GM19043 (cell line): ENCODE measurements at regions not wholly inside any gene's neighbourhood (a gene's known extent, or its start where the extent isn't known, plus 50 kb on each side); places are given as distances from the start of the nearest gene placed in this dataset.
"Not testable (repeated sequence)": the region's sequence is repeated elsewhere in the genome, so short reads cannot be mapped to it uniquely, and the experiment has no call there.

Experiments used
- ATAC-seq: cut with Tn5 transposase; IDR thresholded peaks from one replicate; pipeline ENCODE4 v1.9.1; 2021; ENCODE audit warnings: low read depth; ENCODE audit not compliant: unreplicated experiment

- ATAC-seq: no peak
These were observed 190.1 kb downstream of the CDCA7 start for GRCh38 chr2:173544641-173545363.

DNA sequence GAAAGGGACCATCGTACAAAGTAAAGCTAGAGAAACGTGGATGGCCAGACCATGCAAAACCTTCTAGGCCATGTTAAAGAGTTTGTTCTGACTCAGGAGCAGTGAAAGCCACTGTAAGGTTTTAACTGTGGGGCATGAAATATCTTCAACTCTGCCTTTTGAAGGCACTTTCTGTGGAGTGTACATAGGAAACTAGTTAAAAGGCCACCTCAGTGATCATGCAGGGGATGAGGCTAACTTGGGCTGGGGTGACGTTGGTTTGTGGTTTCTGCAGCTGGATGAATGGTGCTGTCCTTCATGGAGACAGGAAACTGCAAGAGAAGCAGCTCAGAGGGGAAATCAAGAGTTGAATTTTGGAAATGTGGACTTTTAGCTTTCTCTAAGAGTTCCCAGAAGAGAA, 190.7 kb downstream of the CDCA7 start:
- ATAC-seq: no peak

GRCh38 chr2:173547499-173547898, 192.8 kb downstream of the CDCA7 start:
- ATAC-seq: no peak

- no peak for ATAC-seq
These were observed 195.5 kb downstream of the CDCA7 start for GRCh38 chr2:173550143-173550542.

GRCh38 chr2:173552531-173552930, 197.9 kb downstream of the CDCA7 start:
- no peak for ATAC-seq

DNA sequence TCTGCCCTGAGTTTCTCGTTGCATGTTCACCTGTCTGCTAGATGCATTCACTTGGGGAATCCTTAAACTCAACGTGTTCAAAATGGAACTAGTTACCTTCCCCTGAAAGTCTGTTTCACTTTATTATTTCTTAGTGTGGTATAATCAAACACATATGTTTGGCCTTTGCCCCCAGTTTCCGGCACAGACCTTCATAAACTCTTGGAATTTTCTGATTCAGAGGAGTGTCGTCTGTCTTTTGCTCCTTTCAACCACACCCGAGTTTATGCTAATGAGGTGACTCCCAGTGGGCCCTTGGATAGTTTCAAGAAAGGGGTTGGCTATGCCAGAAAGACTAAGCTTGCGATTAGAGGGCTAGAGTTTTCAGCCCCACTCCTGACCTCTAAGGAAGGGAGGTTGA, 198.9 kb downstream of the CDCA7 start:
- ATAC-seq: no peak

DNA sequence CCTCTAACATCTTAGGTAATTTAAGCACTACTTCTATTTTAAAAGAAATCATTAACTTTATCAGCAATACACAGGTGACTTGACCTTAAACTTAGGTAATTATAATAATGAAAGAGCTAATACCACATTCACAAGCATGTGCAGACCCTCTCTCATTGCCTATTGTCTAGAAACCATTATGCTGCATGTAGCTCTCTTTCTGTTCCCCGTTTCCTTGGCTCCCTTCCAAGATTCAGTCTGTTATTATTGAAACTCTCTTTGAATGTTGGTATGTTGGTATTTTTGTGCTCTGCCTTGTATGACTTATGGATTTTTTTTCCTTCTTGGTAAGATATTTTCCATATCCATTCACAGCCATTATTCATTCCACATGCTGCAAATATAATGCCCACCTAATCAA, 201.2 kb downstream of the CDCA7 start:
- ATAC-seq: no peak

DNA sequence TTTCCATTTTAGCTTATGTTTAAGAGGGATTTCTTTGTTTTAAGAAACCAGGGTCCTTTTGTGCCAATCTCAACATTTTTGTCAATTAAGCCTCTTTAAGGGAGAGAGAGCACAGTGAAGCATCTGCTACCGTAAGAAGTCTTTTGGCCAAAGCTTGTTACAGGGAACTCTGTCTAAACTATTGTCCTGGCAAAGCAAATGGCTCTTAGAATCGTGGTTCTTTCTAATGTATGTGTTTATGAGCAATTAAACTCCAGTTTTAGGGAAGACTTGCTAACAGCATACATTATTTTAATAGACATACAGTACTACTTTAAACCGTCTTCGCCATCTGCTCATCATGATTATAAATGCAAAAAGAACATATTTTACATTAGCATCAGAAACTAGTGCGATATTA, 202.1 kb downstream of the CDCA7 start:
- ATAC-seq: no peak

- no peak for ATAC-seq
These were observed 202.8 kb downstream of the CDCA7 start for GRCh38 chr2:173557497-173557896.

DNA sequence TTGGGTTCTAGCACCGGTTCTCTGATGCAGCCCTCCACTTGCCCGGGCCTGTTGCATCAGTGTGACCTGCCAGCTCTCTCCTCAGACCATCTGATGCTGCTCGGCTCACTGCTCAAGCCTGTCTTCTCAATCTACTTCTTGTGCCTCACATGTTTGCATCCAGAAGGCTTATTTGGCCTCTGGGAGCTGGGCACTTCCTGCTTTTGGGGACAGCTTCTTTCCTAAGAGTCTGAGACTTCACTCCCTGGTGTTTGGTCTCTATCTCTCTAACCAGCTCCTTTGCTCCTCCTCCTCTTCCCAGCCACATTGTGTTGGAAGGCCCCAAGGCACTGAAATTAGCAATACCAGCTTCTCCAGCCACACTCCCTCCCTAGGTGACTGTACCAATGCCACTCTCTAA, 212.8 kb downstream of the CDCA7 start:
- no peak for ATAC-seq

- no peak for ATAC-seq
These were observed 213.4 kb downstream of the CDCA7 start for GRCh38 chr2:173568054-173568453.

DNA sequence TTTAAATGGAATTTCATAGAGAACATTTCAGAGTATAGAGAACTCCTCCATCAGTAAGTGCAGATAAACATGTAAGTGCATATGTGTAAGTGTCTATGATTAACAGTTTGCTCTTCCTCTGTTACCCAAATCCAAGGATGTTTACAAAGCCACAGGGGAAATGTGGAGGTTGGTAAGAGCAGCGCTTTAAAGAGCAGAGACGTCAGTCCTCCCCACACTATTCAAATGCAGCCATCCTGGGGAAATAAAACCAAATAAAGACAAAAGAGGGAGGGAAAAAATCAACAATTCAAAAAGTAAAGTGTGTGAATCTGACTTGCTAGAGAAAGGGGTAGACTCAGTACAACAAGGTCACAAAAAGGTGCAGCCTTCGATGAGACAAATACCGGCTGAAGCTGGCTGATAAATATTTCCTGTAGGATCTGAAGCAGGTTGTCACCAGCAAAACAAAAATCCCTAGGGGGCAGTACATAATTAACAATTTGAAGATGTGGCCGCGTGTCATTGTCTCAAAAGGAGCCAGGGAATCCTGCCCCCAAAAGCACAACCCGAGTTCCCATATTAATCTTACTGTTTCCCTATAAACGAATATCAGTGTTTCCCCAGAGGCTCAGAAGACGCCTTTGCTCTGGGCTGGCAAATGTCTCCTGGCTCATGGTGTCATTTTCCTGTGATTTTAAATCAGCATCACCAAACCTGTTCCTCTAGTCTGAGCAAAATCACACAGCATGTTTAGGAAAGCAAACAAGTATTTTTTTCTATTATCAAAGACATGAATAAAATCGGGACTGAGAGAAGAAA, 216.5 kb downstream of the CDCA7 start:
- no peak for ATAC-seq

DNA sequence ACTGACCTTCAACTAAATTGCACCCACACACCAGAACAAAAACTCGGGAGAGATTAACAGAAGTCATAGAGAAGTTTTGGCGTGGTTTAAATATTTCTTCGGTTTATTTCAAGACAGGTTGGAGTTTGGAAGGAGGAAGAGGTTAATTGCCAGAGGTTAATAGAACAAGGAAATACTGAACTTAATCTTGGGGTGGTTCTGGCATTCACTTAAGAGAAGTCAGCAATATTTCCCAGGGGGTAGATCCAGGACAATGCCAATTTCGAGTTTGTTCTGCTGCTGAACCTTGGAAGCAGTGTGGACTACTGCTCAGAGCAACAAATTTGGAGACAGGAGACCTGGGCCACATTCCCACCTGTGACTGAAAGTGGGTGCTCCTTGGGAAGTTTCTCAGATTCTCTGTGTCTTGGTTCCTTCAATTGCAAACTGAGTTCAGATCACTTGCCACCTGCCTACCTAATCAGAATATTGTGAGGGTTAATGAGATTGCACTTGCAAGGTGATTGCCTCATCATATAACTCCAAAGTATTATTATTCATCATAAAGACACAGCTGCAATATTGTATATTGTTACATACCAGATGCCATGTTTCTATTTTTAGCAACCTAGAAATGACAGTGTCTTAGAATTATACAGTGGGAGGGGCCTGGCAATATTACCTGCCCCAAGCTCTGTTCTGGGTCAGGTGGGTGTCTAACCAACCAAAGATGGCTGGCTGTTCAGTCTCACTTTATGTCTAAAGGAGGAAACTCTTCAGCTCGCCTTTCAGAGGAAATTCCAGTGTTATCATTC, 217.4 kb downstream of the CDCA7 start:
- no peak for ATAC-seq

- no peak for ATAC-seq
These were observed 218.2 kb downstream of the CDCA7 start for GRCh38 chr2:173572848-173573247.

DNA sequence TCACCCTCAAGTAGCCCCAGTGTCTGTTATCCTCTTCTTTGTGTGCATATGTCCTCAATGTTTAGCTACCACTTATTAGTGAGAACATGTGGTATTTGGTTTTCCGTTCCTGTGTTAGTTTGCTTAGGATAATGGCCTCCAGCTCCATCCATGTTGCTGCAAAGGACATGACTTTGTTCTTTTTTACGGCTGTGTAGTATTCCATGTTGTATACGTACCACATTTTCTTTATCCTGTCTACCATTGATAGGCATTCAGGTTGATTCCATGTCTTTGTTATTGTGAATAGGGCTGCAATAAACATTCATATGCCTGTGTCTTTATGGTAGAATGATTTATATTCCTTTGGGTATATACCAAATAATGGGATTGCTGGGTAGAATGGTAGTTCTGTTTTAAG, 219.1 kb downstream of the CDCA7 start:
- ATAC-seq: not testable (repeated sequence)

DNA sequence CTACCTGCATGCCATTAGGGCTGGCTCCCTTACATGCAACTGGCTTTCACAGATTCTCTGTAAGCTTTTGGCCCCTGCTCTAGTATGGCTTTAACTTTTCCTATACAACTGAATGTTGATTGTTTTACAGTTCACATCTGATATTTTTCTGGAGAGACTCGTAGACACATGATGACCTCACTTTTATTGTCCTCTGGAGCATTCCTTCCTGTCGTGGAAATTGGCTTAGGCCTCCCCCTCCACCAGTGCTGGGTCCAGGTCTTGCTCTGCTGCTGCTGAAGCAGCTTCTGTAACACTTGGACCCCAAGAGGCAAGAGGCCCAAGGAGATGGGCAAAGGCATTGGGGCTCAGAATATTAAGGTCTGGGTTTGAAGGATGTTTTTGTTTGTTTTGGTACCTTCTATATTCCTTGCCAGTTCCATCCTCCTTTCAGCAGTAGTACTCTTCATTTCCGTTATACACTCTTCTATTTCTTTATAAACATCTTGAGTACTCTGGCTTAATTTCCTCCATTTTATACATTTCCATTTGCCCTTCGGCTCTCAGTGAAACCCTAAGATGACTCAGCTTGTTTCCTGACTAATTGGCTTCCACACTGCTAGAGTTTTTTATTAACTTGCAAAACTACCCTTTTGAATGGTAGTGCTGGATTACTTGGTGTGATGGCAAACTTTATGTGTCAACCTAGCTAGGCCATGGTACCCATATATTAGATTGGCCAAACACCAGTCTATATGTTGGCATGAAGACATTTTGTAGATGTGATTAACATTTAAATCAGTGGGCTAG, 219.8 kb downstream of the CDCA7 start:
- no peak for ATAC-seq

DNA sequence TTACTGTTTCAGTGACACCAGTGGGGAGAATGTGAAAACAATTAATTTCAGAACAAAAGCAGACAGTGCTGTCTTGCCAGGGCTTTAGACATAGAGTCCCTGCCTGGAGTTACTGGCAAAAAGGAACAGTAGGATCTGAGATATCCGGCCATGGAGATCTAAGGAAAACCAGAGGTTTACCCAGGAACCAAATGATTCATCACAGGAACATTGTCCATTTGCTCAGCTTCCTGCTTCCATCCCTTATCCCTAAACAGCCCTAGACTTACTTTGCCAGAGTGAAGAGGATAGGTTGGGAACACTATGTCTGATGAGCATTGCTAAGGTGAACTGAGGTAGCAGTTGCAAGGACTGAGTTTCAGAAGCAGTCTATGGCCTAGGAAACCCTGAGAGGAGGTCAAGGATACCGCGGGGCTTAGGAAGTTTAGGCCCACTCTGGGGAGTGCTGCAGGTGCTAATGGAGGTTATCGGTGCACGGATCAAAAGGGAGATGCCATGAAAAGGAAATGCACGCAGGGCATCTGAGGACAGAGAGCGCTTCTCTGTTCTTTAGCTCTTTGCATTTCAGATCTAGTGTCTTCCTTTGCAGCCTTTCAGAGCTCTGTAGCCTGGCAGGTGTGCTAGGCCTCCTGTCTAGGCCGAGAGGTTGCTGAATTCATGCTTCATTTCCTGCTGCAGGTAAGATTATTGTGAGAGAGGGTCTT, 223.9 kb downstream of the CDCA7 start:
- ATAC-seq: no peak

GRCh38 chr2:173580351-173580750, 225.7 kb downstream of the CDCA7 start:
- ATAC-seq: no peak

DNA sequence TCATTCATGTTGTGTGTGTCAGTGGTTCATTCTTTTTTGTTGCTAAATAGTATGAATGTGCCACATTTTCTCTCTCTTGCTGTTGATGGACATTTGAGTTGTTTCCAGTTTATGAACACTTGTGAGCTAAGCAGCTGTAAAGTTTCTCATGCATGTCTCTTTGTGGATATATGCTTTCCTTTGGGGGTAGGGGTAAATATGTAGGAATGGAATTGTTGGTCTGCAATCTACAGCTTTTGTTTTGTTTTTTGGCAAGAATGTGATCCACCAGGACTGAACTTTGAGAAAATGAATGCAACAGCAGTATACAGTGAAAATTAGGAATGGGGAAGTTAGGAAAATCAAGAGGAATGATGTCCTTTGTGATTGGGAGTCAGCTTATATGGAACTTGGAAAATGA, 226.3 kb downstream of the CDCA7 start:
- ATAC-seq: no peak

- ATAC-seq: no peak
These were observed 228.5 kb downstream of the CDCA7 start for GRCh38 chr2:173583196-173583595.
